ENCODE measurements at regions not wholly inside any gene's neighbourhood (a gene's known extent, or its start where the extent isn't known, plus 50 kb on each side); places are given as distances from the start of the nearest gene placed in this dataset.
"Not testable (repeated sequence)": the region's sequence is repeated elsewhere in the genome, so short reads cannot be mapped to it uniquely, and the experiment has no call there.

- no peak for DNase-seq (ENCODE audit: low read depth)
These were observed 179.8 kb upstream of the TPM1 start for GRCh38 chr15:62862717-62863116.

- no peak for DNase-seq (ENCODE audit: low read depth)
These were observed 176.2 kb upstream of the TPM1 start for GRCh38 chr15:62866366-62866765.

- DNase-seq (ENCODE audit: low read depth) = no peak
These were observed 174.7 kb upstream of the TPM1 start for GRCh38 chr15:62867844-62868243.

- no peak for DNase-seq (ENCODE audit: low read depth)
These were observed 174.0 kb upstream of the TPM1 start for GRCh38 chr15:62868507-62868906.

GRCh38 chr15:62869116-62869515 is 173.4 kb upstream of the TPM1 start:
- no peak for DNase-seq (ENCODE audit: low read depth)

GRCh38 chr15:62870216-62870615 is 172.3 kb upstream of the TPM1 start:
- no peak for DNase-seq (ENCODE audit: low read depth)

- not testable (repeated sequence) for DNase-seq (ENCODE audit: low read depth)
These were observed 171.8 kb upstream of the TPM1 start for GRCh38 chr15:62870701-62871100.

- no peak for DNase-seq (ENCODE audit: low read depth)
These were observed 169.3 kb upstream of the TPM1 start for GRCh38 chr15:62873203-62873602.

GRCh38 chr15:62874064-62874463 is 168.5 kb upstream of the TPM1 start:
- DNase-seq (ENCODE audit: low read depth) = no peak

- no peak for DNase-seq (ENCODE audit: low read depth)
These were observed 167.5 kb upstream of the TPM1 start for GRCh38 chr15:62874959-62875625.

GRCh38 chr15:62875626-62876021 is 166.9 kb upstream of the TPM1 start:
- DNase-seq (ENCODE audit: low read depth) = no peak

- no peak for DNase-seq (ENCODE audit: low read depth)
These were observed 165.2 kb upstream of the TPM1 start for GRCh38 chr15:62877276-62877857.

- no peak for DNase-seq (ENCODE audit: low read depth)
These were observed 164.5 kb upstream of the TPM1 start for GRCh38 chr15:62878070-62878469.

GRCh38 chr15:62879770-62880169 is 162.8 kb upstream of the TPM1 start:
- DNase-seq (ENCODE audit: low read depth) = no peak

- no peak for DNase-seq (ENCODE audit: low read depth)
These were observed 162.3 kb upstream of the TPM1 start for GRCh38 chr15:62880278-62880677.

GRCh38 chr15:62881056-62881455 is 161.5 kb upstream of the TPM1 start:
- no peak for DNase-seq (ENCODE audit: low read depth)

- no peak for DNase-seq (ENCODE audit: low read depth)
These were observed 158.5 kb upstream of the TPM1 start for GRCh38 chr15:62883938-62884479.

- DNase-seq (ENCODE audit: low read depth) = no peak
These were observed 156.0 kb upstream of the TPM1 start for GRCh38 chr15:62886431-62887071.

- no peak for DNase-seq (ENCODE audit: low read depth)
These were observed 155.4 kb upstream of the TPM1 start for GRCh38 chr15:62887113-62887570.

GRCh38 chr15:62888623-62889022 is 153.9 kb upstream of the TPM1 start:
- no peak for DNase-seq (ENCODE audit: low read depth)

GRCh38 chr15:62889141-62889661 is 153.3 kb upstream of the TPM1 start:
- DNase-seq (ENCODE audit: low read depth) = no peak

- no peak for DNase-seq (ENCODE audit: low read depth)
These were observed 152.6 kb upstream of the TPM1 start for GRCh38 chr15:62889734-62890505.

All from activated T-cell treated with anti-CD3 and anti-CD28 coated beads for 1 hour (primary cell).